CD4-positive, alpha-beta T cell treated with Interleukin-2 at 100 ng/mL for 4 hours (primary cell): ENCODE measurements at regions not wholly inside any gene's neighbourhood (a gene's known extent, or its start where the extent isn't known, plus 50 kb on each side); places are given as distances from the start of the nearest gene placed in this dataset.

Source experiments
- DNase-seq: peaks from one replicate; pipeline ENCODE4 v3.0.0-alpha.2; 2020; ENCODE audit warnings: low spot score

DNA sequence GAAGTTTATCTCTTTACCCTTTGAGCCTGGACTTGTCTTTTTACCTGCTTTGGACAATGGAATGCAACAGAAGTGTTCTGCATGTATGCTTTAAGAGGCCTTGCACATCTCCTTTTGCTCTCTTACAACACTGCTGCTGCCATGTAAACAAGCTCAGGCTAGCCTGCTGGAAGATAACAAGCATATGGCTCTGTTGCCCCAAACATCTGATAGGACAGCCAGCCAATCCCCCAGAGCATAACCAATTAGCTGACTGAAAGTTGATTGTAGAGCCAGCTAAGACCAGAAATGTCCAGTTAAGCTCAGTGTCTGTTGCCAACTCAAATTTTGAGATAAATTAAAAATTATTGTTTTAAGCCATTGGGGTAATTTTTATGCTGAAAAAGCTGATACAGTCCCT is 510.6 kb upstream of the CNKSR2 start:
- no peak for DNase-seq

DNA sequence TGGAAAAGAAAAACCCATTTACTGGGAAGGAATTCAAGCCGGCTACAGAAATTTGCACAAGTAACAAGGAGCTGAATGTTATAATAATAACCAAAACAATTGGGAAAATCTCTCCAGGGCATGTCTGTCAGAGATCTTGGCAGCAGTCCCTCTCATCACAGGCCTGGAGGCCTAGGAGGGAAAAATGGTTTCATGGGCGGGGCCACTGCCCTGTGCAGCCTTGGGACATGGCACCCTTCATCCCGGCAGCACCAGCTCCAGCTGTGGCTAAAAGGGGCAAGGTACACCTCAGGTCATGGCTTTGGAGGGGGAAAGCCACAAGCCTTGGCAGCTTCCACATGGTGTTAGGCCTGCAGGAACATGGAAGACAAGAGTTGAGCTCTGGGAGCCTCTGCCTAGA is 513.1 kb upstream of the CNKSR2 start:
- DNase-seq, result no peak

DNA sequence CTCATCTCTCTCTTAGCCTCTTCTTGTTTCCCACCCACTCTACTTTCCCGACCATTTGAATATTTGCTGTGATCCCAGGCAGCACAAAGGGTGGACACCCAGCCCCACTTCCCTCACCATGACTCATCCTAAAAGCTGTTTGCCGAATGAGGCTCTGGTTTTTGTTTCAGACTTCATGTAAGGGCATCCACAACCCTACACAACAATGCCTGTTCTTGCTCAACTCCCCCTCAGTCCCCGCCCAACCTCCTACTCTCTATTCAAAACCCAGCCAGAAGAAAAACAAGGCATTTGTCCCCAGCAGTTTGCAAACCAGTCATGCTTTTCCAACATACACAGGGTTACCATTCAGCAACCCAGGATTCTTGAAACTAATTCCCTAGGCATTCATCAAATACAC is 516.5 kb upstream of the CNKSR2 start:
- DNase-seq, result no peak

DNA sequence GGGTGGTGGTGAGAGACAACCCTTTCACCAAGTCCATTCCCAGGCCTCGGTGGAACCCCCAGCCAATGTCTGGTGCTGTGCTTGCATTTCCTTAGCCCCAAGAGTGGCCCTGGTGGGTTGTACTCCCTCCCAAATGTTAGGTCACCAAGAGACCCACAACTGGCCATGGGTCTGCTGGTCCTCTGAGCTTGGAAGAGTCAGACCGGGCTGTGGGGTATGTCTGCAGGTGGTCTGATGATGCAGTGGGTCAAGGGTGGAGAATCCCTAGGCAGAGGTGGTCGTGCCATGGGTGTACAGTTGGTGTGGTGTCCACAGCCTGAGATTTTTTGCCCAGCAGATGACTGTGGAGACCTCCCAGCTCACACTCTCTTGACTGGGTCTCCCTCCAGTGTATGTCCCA is 535.7 kb upstream of the CNKSR2 start:
- DNase-seq, result no peak

DNA sequence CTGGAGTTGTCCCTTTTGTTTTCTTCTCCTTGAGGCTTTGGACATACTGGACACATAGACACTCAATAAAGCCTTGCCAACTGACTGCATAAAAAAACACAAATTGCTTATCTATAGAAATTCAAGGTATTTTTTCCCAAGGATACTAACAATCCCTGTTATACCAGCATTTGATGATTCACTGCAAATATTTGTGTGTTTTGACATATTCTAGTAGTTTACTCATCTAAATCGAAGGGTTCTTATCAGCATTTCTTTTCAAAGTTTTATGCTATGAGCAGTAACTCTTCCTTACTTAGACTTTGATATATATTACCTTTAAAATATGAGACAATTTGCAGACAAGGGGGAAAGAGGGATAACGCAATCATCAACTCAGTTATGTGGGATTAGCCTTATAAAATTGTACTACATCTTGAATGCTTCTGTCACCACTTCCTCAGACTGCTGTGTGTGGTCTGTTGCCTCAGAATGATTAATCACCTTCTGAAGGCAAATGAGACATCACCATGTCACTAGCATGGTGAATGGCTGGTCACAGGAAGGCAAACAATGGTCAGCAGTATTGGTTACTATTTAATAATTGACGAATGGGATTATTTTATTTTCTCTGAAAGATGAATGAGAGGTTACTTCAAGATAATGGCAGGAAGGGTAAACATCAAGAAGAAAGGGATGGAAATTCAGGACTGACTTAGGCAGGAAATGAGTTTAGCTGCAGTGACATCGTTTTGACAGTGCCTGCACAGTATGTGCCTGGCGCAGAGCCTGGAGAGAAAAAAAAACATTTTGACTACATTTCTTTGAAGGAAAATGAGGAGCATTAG is 544.3 kb upstream of the CNKSR2 start:
- DNase-seq, result no peak

DNA sequence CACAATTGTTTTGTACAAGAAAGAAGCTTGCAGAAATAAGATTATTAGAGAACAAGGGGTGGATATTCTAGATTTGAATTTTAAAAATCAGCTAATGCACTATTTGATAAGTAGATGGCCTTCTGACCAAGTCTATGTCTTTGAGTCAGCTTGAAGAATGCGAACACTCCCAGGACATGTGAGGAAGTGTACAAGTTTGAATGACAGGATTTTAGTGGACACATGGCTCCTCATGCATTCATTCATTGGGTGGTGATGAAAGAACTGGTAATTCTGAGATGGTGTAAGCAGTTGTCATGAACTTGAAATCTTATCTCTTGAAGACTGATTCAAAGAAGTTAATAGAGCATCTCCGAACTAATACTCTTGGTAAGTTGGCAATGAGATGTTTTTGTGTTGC is 548.2 kb upstream of the CNKSR2 start:
- DNase-seq, result no peak

DNA sequence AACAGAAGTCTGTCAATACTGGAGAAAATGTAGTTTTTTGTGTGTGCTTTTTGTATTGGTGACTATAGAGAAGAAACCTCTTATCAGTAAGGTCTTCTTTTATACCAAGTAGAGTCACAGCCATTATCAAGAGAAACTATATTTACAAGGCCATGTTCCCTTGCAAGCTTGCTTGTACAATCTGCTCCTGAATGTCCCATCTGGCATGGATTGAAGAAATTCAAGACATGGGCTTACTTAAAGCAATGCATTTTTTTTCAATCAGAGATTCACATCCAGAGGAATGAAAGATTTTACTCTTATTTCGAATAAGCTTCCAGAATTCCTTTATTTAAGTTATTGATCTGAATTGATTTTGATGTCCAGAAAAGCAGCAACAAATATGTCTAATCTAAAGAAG is 537.3 kb upstream of the RPS6KA3 start:
- no peak for DNase-seq

DNA sequence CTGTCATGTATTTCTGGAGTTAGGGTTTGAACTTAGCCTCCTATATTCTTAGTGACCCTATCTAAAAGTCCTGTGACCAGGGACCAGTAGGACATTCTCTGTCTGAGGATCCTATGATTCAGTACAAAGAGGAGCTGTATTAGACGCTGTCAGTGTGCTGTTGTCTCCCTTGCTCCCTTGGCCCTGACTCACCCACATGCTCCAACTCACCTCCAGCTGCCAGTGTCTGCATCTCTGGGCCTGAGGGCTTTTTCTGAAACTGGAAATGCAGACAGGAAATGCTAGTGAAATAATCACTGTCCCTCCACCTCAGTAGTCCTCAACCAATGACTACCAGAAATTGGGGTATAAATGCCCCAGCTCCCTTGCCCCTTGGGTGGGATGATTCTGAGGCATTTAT is 535.3 kb upstream of the RPS6KA3 start:
- no peak for DNase-seq

DNA sequence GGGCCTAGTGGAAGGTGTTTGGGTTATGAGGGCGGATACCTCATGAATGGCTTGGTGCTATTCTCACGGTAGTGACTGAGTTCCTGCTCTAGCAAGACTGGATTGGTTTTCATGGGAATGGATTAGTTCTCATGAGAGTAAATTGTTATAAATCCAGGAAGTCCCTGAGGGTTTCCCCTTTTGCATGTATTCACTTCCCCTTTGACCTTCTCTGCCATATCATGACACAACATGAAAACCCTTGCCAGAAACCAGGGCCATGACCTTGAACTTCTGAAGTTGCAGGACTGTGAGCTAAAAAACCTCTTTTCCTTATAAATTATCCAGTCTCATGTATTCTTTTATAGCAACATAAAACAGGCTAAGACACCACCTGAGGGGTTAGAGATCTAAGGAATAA is 529.7 kb upstream of the RPS6KA3 start:
- no peak for DNase-seq

DNA sequence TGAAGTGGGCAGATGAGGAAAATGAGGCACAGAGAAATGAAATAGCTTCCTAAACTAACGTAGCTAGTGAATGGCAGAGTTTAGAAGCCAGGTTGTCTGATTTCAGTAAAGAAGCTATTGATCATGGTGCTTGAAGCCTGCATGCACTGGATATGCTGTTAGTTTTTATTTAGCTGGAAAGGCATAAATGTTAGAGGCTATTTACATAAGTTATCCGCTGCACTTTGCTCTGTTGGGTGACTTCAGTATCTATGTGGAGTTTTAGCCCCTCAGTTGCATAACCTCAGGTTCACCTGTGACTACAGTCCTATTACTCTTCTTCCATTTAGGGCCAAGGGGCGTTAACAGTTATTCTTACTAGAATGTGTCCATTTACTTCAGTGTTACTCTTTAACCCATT is 522.4 kb upstream of the RPS6KA3 start:
- no peak for DNase-seq

DNA sequence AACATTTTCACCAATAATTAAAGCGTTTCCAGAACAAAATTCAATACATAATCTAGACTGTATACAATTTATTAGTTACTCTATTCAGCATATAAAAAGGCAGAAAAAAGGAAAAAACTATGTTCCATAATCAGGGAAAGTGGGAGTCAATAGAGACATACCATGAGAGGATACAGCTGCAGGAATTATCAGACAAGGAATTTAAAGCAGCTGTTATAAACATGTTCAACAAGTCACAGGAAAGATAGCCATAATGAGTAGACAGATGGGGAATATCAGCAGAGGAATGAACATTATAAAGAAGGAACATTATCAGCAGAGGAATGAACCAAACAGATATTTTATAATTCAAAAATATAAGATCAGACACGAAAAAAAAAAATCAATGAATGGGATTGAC is 500.6 kb upstream of the RPS6KA3 start:
- no peak for DNase-seq

DNA sequence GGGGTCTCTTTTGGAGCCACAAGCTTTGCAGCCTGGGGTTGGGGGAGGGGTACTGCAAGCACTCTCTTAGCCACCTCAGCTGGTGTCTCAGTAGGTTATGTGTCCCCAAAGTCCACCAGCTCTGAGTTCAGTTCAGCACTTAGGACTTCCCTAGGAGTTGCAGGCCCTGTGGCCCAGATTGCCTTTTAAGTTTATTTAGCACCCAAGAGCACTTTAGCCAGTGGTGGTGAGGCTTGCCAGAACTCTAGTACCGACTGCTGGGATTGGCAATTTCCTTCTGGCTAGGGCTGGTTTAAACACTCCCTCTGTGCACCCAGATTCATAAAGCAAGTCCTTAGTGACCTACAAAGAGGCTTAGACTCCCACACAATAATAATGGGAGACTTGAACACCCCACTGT is 489.9 kb upstream of the RPS6KA3 start:
- no peak for DNase-seq

DNA sequence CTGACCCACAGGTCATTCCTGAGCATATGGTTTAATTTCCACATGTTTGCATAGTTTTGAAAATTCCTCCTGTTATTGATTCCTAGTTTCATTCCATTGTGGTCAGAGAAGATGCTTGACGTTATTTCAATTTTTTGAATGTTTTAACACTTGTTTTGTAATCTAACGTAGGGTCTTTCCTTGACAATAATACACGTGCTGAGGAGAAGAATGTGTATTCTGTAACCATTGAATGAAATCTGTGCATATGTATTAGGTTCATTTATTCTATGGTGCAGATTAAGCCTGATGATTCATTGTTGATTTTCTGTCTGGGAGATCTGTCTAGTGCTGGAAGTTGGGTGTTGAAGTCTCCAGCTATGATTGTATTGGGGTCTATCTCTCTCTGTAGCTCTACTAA is 486.4 kb upstream of the RPS6KA3 start:
- DNase-seq, result no peak

DNA sequence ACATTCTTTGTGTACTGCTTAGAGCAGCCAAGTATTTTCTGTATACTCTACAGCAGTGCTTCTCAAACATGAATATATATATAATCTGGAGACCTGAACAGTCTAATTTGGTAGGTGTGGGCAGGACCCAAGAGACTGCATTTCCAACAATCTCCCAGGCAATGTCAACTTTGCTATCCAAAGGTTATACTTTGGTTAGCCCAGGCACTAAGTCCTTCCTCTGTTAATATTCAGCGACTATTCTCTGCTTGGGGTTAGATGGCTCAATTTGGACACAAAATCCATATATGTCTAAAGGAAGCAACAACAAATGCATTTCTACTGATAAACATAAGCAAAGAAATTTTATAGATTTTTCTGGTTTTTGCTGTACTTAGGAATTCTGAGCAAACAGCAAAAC is 480.0 kb upstream of the RPS6KA3 start:
- DNase-seq, result no peak

DNA sequence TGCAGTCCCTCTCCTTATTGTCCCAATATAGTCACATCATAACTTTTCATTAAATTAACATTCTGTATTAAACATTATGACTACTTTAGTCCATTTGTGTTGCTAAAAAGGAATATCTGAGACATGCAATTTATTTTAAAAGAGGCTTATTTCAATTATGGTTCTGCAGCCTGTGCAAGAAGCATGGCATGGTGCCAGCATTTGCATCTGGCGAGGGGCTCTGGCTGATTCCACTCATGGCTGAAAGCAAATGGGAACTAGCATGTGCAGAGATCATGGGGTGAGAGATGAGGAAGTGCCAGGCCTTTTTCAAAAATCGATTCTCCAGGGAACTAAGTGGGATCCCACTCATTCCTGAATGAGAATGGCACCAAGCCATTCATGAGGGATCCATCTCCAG is 476.3 kb upstream of the RPS6KA3 start:
- no peak for DNase-seq

DNA sequence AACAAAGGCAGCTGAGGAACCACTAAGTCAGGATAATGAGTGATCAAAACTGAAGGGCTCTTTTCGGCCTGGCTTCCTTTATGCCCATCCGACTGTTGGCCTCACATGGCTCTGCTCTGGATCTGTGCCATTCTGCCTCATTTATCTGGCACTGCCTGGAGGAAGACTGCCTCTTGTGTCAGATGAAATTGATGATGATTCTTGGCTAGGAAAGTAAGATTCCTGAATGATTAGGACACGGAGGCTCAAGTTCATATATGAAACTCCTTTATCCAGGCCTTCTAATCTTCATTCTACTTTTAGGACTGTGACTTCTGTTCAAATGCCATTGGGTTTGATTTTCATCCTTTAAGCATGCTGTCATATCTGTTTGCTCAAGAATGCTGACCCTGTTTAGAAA is 475.4 kb upstream of the RPS6KA3 start:
- no peak for DNase-seq

DNA sequence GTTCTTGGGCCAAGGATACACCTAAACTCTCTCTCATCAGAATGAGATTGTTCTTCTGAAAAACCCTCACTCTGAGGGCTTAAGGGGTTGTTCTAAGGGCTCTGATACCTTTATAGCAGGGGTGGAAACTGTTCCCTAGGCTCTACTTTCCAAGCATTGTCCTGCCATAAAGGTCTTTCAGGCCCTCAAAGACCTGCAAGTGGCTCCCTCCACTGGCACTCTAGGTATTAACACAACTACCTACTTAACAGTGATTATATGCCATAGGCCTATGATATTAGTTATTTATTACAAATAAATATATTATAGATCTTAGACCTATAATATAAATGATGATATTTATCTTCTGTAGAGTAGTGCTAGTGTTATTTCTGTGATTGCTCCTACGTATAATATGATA is 473.7 kb upstream of the RPS6KA3 start:
- DNase-seq, result no peak

DNA sequence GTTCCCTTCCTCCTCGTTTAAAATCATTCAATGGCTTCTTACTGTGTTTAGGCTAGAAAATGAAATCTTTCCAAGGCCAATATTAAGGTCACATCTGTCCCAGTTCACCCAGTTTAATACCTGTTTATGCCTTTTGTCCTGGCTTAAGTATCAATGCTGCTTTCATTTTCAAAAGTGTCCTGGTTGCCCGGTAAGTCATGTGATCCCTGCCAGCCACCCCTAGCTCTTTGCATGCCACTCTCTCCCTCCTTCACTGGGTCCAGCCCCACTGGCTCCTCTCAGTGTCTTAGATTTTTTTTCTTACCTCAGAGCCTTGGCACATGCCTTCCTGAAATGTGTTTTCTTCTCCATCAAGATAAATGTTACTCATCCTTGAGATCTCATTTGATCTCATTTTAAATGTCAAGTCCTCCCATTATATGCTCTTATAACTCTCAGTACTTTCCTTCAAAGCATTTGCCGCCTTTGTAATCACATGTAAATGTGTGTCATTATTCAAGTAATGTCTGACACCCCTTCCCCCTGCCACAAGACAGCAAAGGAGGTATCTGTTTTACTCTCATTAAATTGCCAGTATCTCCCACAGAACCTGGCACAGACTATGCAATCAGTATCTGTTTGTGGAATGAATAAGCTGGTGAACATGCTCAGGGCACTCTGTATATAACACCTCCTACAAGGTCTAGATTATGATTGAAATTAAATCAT is 472.5 kb upstream of the RPS6KA3 start:
- no peak for DNase-seq

DNA sequence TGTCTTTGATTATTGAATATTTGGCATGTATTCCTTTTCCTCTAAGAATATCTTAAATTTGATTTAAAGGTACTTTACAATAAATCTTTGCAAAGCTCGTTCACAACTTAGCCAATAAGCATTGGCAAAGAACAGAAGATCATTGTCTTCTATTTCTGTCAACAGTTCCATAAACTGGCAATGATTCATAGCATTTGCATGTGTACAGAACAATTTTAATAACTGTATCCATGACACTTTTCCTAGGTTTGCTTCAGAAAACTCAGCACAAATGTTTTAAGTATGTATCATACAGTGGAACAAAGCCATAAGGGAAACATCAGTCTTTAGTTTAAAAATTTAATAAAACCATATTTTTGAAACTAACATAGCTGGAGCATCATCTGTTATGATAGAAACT is 462.7 kb upstream of the RPS6KA3 start:
- no peak for DNase-seq

DNA sequence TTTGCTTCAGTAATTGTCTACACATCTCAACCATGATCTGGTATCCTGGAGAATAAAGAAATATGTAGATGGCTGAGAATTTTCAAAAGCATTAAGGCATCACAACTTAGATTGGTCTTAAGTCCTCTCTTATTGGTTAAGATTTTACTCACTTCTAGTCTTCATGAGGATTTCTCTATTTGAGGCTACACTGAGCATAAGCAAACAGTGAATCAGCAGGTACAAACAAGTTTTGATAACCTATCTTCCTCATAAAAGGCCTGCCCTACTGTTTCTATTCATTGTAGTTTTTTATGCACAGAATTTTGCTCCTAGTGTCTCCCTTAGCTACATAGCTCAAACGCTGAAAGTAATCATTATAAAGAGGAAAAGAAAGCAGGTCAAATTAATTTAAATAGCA is 460.7 kb upstream of the RPS6KA3 start:
- DNase-seq, result no peak

DNA sequence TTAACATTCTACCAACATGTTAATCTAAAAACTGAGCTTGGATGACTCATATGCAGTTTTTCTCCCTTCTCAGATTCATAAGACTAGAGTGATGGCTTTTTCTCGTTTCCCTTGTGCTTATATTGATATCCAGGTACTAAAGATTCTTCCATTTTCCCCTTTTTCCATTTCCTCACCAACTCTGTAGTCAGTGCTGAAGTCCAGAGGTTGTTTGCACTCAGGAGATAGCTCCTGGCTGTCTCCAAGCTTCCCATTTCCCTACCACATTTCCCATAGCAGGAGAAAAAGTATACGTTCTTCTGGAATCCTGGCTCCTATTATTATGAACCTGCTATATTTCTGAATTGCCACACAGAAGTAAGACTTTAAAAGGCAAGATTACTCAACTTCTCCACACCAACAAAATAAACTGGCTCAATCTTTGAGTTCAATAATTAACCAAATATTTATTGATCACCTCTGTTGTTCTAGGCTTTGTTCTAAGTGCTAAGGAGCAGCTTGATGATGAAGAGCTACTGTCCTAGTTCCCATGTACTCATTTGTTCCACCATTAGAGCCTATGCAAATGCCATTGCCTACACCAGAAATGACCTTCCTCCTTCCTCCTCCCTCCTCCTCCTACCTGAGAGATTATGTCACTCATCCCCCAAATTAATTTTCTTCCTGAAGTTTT is 454.4 kb upstream of the RPS6KA3 start:
- no peak for DNase-seq

DNA sequence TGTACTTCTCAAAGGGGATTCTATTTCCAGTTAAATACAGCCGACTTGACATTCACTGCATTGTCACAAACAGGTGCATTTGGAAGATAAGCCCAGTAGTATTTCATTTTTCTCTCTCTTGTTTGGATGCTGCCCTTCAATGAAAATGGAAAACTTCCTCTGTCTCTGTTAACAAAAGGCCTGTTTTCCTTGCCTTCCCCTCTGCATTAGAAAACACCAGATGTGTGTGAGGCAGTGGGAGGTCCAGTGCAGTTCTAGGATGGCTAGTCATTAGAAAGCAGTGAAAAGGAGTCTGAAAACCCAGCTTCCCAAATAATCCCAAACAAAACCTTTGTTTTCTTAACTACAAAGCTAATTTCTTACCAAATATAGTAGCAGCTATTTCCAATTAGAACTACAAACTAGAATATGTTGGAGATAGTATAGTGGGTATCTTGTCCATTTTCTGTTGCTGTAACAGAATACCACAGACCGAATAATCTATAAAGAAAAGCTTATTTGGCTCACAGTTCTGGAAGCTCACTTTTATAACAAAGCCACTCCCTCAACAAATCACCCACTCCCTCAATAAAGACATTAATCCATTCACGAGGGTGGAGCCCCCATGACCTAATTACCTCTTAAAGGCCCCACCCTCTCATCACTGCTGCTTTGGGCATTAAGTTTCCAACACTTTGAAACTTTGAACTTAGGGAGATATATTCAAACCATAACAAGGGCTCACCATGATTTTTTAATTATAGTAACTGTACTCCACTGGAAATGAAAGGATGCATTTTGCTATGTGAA is 452.1 kb upstream of the RPS6KA3 start:
- DNase-seq, result no peak

DNA sequence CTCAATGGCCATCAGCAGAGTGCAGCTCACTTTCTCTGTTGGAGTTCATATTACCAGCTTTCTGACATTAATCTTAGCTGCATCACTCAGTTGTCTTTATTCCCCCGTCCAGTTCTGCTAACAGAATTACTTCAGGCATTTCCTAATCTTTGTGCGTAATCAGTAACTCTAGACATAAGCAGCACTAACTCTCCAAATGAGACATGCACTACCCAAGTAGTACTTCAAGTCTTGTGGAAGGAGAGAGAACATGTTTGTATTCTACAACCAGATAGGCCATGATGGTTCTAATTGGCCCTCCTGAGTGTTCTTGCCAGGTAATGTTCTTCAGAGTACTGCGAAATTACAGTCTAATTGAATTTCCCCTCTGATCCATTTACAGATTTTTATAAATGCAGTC is 448.5 kb upstream of the RPS6KA3 start:
- DNase-seq, result no peak
